ENCODE measurements at regions not wholly inside any gene's neighbourhood (a gene's known extent, or its start where the extent isn't known, plus 50 kb on each side); places are given as distances from the start of the nearest gene placed in this dataset.

DNA sequence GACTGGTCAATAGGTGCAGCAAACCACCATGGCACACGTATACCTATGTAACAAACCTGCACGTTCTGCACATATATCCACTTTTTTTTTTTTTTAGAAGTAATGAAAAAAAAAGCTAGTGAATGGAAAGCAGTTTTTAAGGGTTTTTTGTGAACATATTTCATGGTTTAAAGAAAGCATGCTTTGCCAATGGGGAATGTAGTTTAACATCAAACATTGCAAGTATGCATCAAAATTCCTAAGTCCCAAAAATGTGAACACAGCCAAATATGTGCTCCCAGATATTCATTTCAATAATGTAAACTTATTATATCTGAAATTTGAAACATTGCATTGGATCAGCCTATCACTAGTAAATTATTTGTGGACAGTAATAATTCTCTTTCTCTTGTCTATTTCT is 710.4 kb upstream of the FLRT2 start:
- Histone ChIP-seq H3K79me2 (ENCODE audit: insufficient read depth, low read length) (no peaks in the 10 kb centered on the region), H4K20me1 (ENCODE audit: insufficient read depth, low read length) (no peaks in the 10 kb centered on the region), H3F3A (ENCODE audit: insufficient read depth, low read length) (no peaks in the 10 kb centered on the region), H3K27ac (ENCODE audit: low read depth, low read length, poor library complexity, severe bottlenecking) (no peak overlapping the region), H3K4me3 (ENCODE audit: low read depth, low read length, poor library complexity, severe bottlenecking) (no peak overlapping the region), H3K27me3 (ENCODE audit: insufficient read depth, low read length) (no peaks in the 10 kb centered on the region), H3K4me1 (ENCODE audit: insufficient read depth, low read length, severe bottlenecking) (no peaks in the 10 kb centered on the region), H3K36me3 (ENCODE audit: insufficient read depth, low read length) (no peaks in the 10 kb centered on the region), H3K9ac (ENCODE audit: low read length) (no peak overlapping the region), H3K9me3 (ENCODE audit: low read length) (no peaks in the 10 kb centered on the region), H3K4me2 (ENCODE audit: low read length) (no peak overlapping the region), H2AFZ (ENCODE audit: low read length) (no peak overlapping the region), H3K9me2 (ENCODE audit: low read depth, low read length) (no peaks in the 10 kb centered on the region)
- no peak for TF ChIP-seq EZH2 (IDR thresholded peaks at IDR 0.05; ENCODE audit: borderline replicate concordance, low read length)
- TF ChIP-seq, protein P1, sequence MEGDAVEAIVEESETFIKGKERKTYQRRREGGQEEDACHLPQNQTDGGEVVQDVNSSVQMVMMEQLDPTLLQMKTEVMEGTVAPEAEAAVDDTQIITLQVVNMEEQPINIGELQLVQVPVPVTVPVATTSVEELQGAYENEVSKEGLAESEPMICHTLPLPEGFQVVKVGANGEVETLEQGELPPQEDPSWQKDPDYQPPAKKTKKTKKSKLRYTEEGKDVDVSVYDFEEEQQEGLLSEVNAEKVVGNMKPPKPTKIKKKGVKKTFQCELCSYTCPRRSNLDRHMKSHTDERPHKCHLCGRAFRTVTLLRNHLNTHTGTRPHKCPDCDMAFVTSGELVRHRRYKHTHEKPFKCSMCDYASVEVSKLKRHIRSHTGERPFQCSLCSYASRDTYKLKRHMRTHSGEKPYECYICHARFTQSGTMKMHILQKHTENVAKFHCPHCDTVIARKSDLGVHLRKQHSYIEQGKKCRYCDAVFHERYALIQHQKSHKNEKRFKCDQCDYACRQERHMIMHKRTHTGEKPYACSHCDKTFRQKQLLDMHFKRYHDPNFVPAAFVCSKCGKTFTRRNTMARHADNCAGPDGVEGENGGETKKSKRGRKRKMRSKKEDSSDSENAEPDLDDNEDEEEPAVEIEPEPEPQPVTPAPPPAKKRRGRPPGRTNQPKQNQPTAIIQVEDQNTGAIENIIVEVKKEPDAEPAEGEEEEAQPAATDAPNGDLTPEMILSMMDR (IDR thresholded peaks at IDR 0.05; ENCODE audit: low read length), result no peak

DNA sequence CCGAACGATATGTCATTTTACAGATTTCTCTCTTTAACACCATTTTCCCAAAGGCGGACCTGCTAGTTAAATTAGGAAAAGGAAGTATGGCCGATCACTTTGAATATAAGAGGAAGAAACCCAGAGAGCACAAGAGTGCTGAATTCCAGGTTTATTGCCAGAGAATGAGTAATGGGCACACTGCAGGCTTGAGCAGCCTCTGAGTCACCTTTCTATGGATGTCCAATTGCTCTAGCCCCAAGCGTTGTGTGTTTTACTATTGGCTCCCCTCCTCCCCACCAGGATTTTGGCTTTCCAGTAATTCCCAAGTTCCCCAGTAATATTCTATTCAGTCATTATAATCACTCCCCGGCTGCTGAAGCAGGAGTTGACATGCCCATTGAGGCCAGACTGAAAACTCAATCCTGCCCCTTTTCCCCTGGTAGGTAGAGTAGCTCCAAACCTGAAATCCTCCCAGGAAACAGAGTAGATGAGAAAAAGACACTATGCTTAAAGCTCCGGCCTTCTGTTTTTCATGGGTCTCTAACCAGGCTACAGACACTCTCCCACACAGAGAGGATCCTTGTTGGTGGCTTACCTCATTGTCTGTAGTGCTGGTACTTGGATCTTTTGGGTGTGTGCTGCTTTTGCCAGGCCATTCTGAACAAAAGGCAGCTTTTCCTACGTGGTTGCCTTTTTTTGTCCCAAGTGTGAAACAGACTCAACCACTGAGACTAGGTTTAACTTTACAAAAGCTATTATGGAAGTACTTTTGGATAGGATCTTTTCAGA is 704.3 kb upstream of the FLRT2 start:
- Histone ChIP-seq H3F3A (ENCODE audit: insufficient read depth, low read length) (no peaks in the 10 kb centered on the region), H3K27ac (ENCODE audit: low read depth, low read length, poor library complexity, severe bottlenecking) (no peak overlapping the region), H3K9ac (ENCODE audit: low read length) (no peak overlapping the region), H3K4me3 (ENCODE audit: low read depth, low read length, poor library complexity, severe bottlenecking) (no peak overlapping the region), H3K4me1 (ENCODE audit: insufficient read depth, low read length, severe bottlenecking) (no peaks in the 10 kb centered on the region), H3K36me3 (ENCODE audit: insufficient read depth, low read length) (no peaks in the 10 kb centered on the region), H3K4me2 (ENCODE audit: low read length) (no peak overlapping the region), H3K79me2 (ENCODE audit: insufficient read depth, low read length) (no peaks in the 10 kb centered on the region), H3K9me2 (ENCODE audit: low read depth, low read length) (no peaks in the 10 kb centered on the region), H4K20me1 (ENCODE audit: insufficient read depth, low read length) (no peaks in the 10 kb centered on the region), H3K9me3 (ENCODE audit: low read length) (no peaks in the 10 kb centered on the region), H3K27me3 (ENCODE audit: insufficient read depth, low read length) (no peaks in the 10 kb centered on the region), H2AFZ (ENCODE audit: low read length) (no peak overlapping the region)
- TF ChIP-seq, protein P1 (IDR thresholded peaks at IDR 0.05; ENCODE audit: low read length), result no peak
- no peak for TF ChIP-seq EZH2 (IDR thresholded peaks at IDR 0.05; ENCODE audit: borderline replicate concordance, low read length)

DNA sequence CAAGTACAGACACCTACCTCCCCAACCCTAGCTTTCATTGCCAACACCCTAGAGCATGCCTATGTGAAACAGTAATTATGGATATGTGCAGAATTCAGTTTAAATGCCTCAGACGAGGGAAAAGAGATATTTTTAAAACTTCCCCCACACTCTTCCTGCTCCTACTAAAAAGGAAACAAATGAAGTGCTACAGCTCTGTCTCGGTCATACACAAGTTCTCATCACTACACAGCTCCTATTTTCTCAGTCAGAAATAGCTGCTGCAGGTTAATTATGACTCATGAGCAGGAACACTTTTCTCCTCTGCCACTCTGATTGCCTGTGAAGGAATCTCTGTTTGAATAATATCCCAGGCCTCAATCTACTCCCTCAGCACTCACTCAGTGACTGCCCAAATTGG is 703.6 kb upstream of the FLRT2 start:
- no peak overlapping the region for H2AFZ ChIP-seq (ENCODE audit: low read length)
- no peak overlapping the region for H3K9ac ChIP-seq (ENCODE audit: low read length)
- no peaks in the 10 kb centered on the region for H3F3A ChIP-seq (ENCODE audit: insufficient read depth, low read length)
- H3K9me2 ChIP-seq (ENCODE audit: low read depth, low read length), result no peaks in the 10 kb centered on the region
- H3K4me1 ChIP-seq (ENCODE audit: insufficient read depth, low read length, severe bottlenecking), result no peaks in the 10 kb centered on the region
- no peaks in the 10 kb centered on the region for H3K27me3 ChIP-seq (ENCODE audit: insufficient read depth, low read length)
- TF ChIP-seq EZH2 (IDR thresholded peaks at IDR 0.05; ENCODE audit: borderline replicate concordance, low read length), result no peak
- TF ChIP-seq, protein P1 (IDR thresholded peaks at IDR 0.05; ENCODE audit: low read length), result no peak
- no peaks in the 10 kb centered on the region for H3K9me3 ChIP-seq (ENCODE audit: low read length)
- H3K4me3 ChIP-seq (ENCODE audit: low read depth, low read length, poor library complexity, severe bottlenecking), result no peak overlapping the region
- H3K79me2 ChIP-seq (ENCODE audit: insufficient read depth, low read length), result no peaks in the 10 kb centered on the region
- H3K36me3 ChIP-seq (ENCODE audit: insufficient read depth, low read length), result no peaks in the 10 kb centered on the region
- no peaks in the 10 kb centered on the region for H4K20me1 ChIP-seq (ENCODE audit: insufficient read depth, low read length)
- H3K4me2 ChIP-seq (ENCODE audit: low read length), result no peak overlapping the region
- H3K27ac ChIP-seq (ENCODE audit: low read depth, low read length, poor library complexity, severe bottlenecking), result no peak overlapping the region
